Cardiac fibroblast (primary cell): ENCODE measurements at regions not wholly inside any gene's neighbourhood (a gene's known extent, or its start where the extent isn't known, plus 50 kb on each side); places are given as distances from the start of the nearest gene placed in this dataset.
"Not testable (repeated sequence)": the region's sequence is repeated elsewhere in the genome, so short reads cannot be mapped to it uniquely, and the experiment has no call there.

ENCODE experiments used
- DNase-seq, 2 donors: peaks; one replicate each; pipeline versions ENCODE4 v3.0.0 to v3.0.0-alpha.2; 2010; ENCODE audit warnings: low read depth in 2 of 2
- H3K4me3 ChIP-seq, 2 donors: replicated peaks in 1 of 2; 1 replicate in 1 of 2; 2 replicates in 1 of 2; pipeline ENCODE4 v1.5.1; 2011; ENCODE audit warnings: low read depth in 2 of 2, low read length in 2 of 2, mild to moderate bottlenecking in 2 of 2, moderate library complexity in 1 of 2

- H3K4me3 ChIP-seq, DNase-seq: not testable (repeated sequence)
Observed at GRCh38 chr21:10361214-10361736, 160.1 kb upstream of the TPTE start.

- H3K4me3 ChIP-seq, DNase-seq: not testable (repeated sequence)
Observed at GRCh38 chr21:10362816-10363215, 158.6 kb upstream of the TPTE start.

GRCh38 chr21:10363321-10363720, 158.1 kb upstream of the TPTE start:
- DNase-seq, H3K4me3 ChIP-seq: not testable (repeated sequence)

GRCh38 chr21:10366210-10366609, 155.2 kb upstream of the TPTE start:
- DNase-seq, H3K4me3 ChIP-seq: not testable (repeated sequence)

GRCh38 chr21:10367586-10367985, 153.8 kb upstream of the TPTE start:
- DNase-seq, H3K4me3 ChIP-seq: not testable (repeated sequence)

- H3K4me3 ChIP-seq, DNase-seq: not testable (repeated sequence)
Observed at GRCh38 chr21:10368323-10368798, 153.0 kb upstream of the TPTE start.

GRCh38 chr21:10369289-10369688, 152.1 kb upstream of the TPTE start:
- DNase-seq, H3K4me3 ChIP-seq: not testable (repeated sequence)

- not testable (repeated sequence) for DNase-seq, H3K4me3 ChIP-seq
Observed at GRCh38 chr21:10377758-10378157, 143.6 kb upstream of the TPTE start.

GRCh38 chr21:10379816-10380215, 141.6 kb upstream of the TPTE start:
- not testable (repeated sequence) for DNase-seq, H3K4me3 ChIP-seq

- not testable (repeated sequence) for H3K4me3 ChIP-seq
Observed at GRCh38 chr21:10381687-10382060, 139.7 kb upstream of the TPTE start.

GRCh38 chr21:10382135-10382534, 139.2 kb upstream of the TPTE start:
- H3K4me3 ChIP-seq, DNase-seq: not testable (repeated sequence)

More at GRCh38 chr21:10381687-10382060, 139.7 kb upstream of the TPTE start:
- DNase-seq, result not testable (repeated sequence)

GRCh38 chr21:10382580-10382979, 138.8 kb upstream of the TPTE start:
- not testable (repeated sequence) for DNase-seq, H3K4me3 ChIP-seq

- not testable (repeated sequence) for DNase-seq
Observed at GRCh38 chr21:10383571-10383970, 137.8 kb upstream of the TPTE start.

GRCh38 chr21:10384304-10384861, 137.0 kb upstream of the TPTE start:
- H3K4me3 ChIP-seq, DNase-seq: not testable (repeated sequence)

More at GRCh38 chr21:10383571-10383970, 137.8 kb upstream of the TPTE start:
- not testable (repeated sequence) for H3K4me3 ChIP-seq

- DNase-seq, result not testable (repeated sequence)
Observed at GRCh38 chr21:10385202-10385601, 136.2 kb upstream of the TPTE start.

GRCh38 chr21:10385898-10386527, 135.4 kb upstream of the TPTE start:
- not testable (repeated sequence) for H3K4me3 ChIP-seq, DNase-seq

More at GRCh38 chr21:10385202-10385601, 136.2 kb upstream of the TPTE start:
- not testable (repeated sequence) for H3K4me3 ChIP-seq

- DNase-seq, H3K4me3 ChIP-seq: not testable (repeated sequence)
Observed at GRCh38 chr21:10387692-10388450, 133.5 kb upstream of the TPTE start.

GRCh38 chr21:10388625-10389024, 132.8 kb upstream of the TPTE start:
- DNase-seq, result not testable (repeated sequence)

More at GRCh38 chr21:10388625-10389024, 132.8 kb upstream of the TPTE start:
- H3K4me3 ChIP-seq, result not testable (repeated sequence)
